ENCODE measurements at regions not wholly inside any gene's neighbourhood (a gene's known extent, or its start where the extent isn't known, plus 50 kb on each side); places are given as distances from the start of the nearest gene placed in this dataset.

DNA sequence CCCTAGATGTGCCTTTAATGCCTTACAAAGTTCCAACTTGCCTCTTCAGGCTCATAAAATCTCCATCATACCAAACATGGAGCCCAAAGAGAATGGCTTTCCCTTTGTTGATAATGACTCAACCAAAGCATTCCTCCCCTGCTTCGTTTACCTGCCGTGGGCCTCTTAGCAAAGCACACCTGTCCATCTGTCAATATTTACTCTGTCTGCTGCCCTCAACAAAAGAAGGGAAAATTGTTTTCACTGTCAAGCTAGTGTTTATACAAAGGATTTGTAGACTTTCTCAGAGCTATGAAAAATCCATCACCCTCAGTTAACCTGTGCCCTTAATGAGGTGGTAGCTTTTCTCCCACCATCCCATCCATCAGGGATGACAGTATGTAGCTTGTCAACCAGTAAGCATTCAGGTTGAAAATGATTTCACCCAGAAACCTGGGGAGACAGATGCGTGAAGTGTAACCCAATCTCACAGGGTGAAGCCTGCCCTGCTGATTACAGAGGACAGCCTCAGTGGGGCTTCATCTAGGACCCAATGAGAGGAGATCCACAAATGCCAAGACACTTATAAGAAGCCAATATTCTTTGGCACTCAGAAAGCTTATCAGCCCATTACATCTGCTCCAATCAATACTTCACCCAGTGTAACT is 278.1 kb downstream of the NUAK1 start:
- TF ChIP-seq, protein P1, sequence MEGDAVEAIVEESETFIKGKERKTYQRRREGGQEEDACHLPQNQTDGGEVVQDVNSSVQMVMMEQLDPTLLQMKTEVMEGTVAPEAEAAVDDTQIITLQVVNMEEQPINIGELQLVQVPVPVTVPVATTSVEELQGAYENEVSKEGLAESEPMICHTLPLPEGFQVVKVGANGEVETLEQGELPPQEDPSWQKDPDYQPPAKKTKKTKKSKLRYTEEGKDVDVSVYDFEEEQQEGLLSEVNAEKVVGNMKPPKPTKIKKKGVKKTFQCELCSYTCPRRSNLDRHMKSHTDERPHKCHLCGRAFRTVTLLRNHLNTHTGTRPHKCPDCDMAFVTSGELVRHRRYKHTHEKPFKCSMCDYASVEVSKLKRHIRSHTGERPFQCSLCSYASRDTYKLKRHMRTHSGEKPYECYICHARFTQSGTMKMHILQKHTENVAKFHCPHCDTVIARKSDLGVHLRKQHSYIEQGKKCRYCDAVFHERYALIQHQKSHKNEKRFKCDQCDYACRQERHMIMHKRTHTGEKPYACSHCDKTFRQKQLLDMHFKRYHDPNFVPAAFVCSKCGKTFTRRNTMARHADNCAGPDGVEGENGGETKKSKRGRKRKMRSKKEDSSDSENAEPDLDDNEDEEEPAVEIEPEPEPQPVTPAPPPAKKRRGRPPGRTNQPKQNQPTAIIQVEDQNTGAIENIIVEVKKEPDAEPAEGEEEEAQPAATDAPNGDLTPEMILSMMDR (IDR thresholded peaks at IDR 0.05) = no peak
- TF ChIP-seq POLR2A (IDR thresholded peaks at IDR 0.05) = no peak
